ENCODE measurements at regions not wholly inside any gene's neighbourhood (a gene's known extent, or its start where the extent isn't known, plus 50 kb on each side); places are given as distances from the start of the nearest gene placed in this dataset.

GRCh38 chr2:215576572-215576971, 140.7 kb upstream of the FN1 start:
- no peak for TF ChIP-seq CTCF (IDR thresholded peaks at IDR 0.05; ENCODE audit: low read depth, low read length)
- H3K4me3 ChIP-seq (ENCODE audit: low read depth, low read length) = no peak overlapping the region

- H3K4me3 ChIP-seq (ENCODE audit: low read depth, low read length) = no peak overlapping the region
- no peak for TF ChIP-seq CTCF (IDR thresholded peaks at IDR 0.05; ENCODE audit: low read depth, low read length)
Measured at GRCh38 chr2:215573496-215573895, 137.6 kb upstream of the FN1 start.

GRCh38 chr2:215572341-215572848, 136.5 kb upstream of the FN1 start:
- no peak for TF ChIP-seq CTCF (IDR thresholded peaks at IDR 0.05; ENCODE audit: low read depth, low read length)
- no peak overlapping the region for H3K4me3 ChIP-seq (ENCODE audit: low read depth, low read length)

GRCh38 chr2:215571689-215572088, 135.8 kb upstream of the FN1 start:
- no peak for TF ChIP-seq CTCF (IDR thresholded peaks at IDR 0.05; ENCODE audit: low read depth, low read length)
- H3K4me3 ChIP-seq (ENCODE audit: low read depth, low read length) = no peak overlapping the region

GRCh38 chr2:215567504-215567903, 131.6 kb upstream of the FN1 start:
- H3K4me3 ChIP-seq (ENCODE audit: low read depth, low read length) = no peak overlapping the region
- TF ChIP-seq CTCF (IDR thresholded peaks at IDR 0.05; ENCODE audit: low read depth, low read length) = no peak

GRCh38 chr2:215565897-215566296, 130.0 kb upstream of the FN1 start:
- TF ChIP-seq CTCF (IDR thresholded peaks at IDR 0.05; ENCODE audit: low read depth, low read length) = no peak

GRCh38 chr2:215557701-215558100, 121.8 kb upstream of the FN1 start:
- H3K4me3 ChIP-seq (ENCODE audit: low read depth, low read length) = no peak overlapping the region
- TF ChIP-seq CTCF (IDR thresholded peaks at IDR 0.05; ENCODE audit: low read depth, low read length) = no peak

More at GRCh38 chr2:215565897-215566296, 130.0 kb upstream of the FN1 start:
- no peak overlapping the region for H3K4me3 ChIP-seq (ENCODE audit: low read depth, low read length)

Measured in WI38 (cell line).